K562 (cell line): ENCODE measurements at regions not wholly inside any gene's neighbourhood (a gene's known extent, or its start where the extent isn't known, plus 50 kb on each side); places are given as distances from the start of the nearest gene placed in this dataset.
A peak's percentile ranks its signal among the peaks of the same experiment; 100 is the strongest.

Experiments
- DMBX1 ChIP-seq: fragments of 250-450 bp; sonication (Bioruptor Pico); IDR thresholded peaks from 2 replicates; pipeline ENCODE4 v1.8.0; 2022; ENCODE audit warnings: inconsistent platforms, mild to moderate bottlenecking, moderate library complexity, borderline replicate concordance
- FOXA3 ChIP-seq, 2 experiments: fragments of 450-650 bp in 1 of 2; sonication (generic) in 1 of 2; formaldehyde crosslinking; IDR thresholded peaks in 1 of 2; conservative IDR thresholded peaks in 1 of 2; 2 replicates each; pipeline versions ENCODE4 v1.4.0 to v1.8.0; 2020 to 2022; ENCODE audit warnings: mild to moderate bottlenecking in 2 of 2, missing genetic modification reagents in 1 of 2
- ID3 ChIP-seq, 2 experiments: fragments of 250-450 bp in 1 of 2; fragments of 450-650 bp in 1 of 2; sonication (Bioruptor Pico) in 1 of 2; IDR thresholded peaks; 2 replicates each; pipeline versions ENCODE4 v1.6.1 to v1.8.0; 2016 to 2021; ENCODE audit warnings: mild to moderate bottlenecking in 2 of 2, moderate library complexity in 2 of 2, missing compliant biosample characterization in 1 of 2, missing genetic modification characterization in 1 of 2
- JUND ChIP-seq, 2 experiments: IDR thresholded peaks; 2 replicates in 1 of 2; 3 replicates in 1 of 2; pipeline ENCODE4 v1.6.1; 2011; ENCODE audit warnings: borderline replicate concordance in 2 of 2, low read depth in 2 of 2, low read length in 2 of 2, improper control_type of control experiment in 1 of 2, missing biosample characterization in 1 of 2, missing genetic modification characterization in 1 of 2, missing genetic modification reagents in 1 of 2
- REST ChIP-seq, 2 experiments: fragments of 450-650 bp; formaldehyde crosslinking in 1 of 2; IDR thresholded peaks; 2 replicates each; pipeline versions ENCODE4 v1.4.0 to v1.6.1; 2014 to 2020; ENCODE audit warnings: mild to moderate bottlenecking in 2 of 2, borderline replicate concordance in 1 of 2, low read depth in 1 of 2
- ZFP91 ChIP-seq: sonication (generic); formaldehyde crosslinking; IDR thresholded peaks from 2 replicates; pipeline ENCODE4 v1.8.0; 2022; ENCODE audit warnings: mild to moderate bottlenecking, missing genetic modification reagents
- ZNF175 ChIP-seq: fragments of 200-800 bp; sonication (Bioruptor generic); IDR thresholded peaks from 2 replicates; pipeline ENCODE4 v1.6.1; 2016; ENCODE audit warnings: low read depth, mild to moderate bottlenecking, missing genetic modification characterization, missing compliant biosample characterization

GRCh38 chr2:217108575-217109027 lies 248.7 kb upstream of the TNP1 start (continued):
- TF ChIP-seq ID3 (CRISPR knock-in tag; IDR thresholded peaks at IDR 0.05): no peak
- TF ChIP-seq ID3 (tag; IDR thresholded peaks at IDR 0.05): peak; percentile 53; the same call in 1 of the 2 replicates
- TF ChIP-seq JUND (IDR thresholded peaks at IDR 0.05; ENCODE audit: borderline replicate concordance, low read depth, low read length): peak; percentile 84
- TF ChIP-seq JUND (tag; IDR thresholded peaks at IDR 0.05; ENCODE audit: borderline replicate concordance, low read depth, low read length): peak; percentile 79; the same call in 2 of the 3 replicates
- peak; percentile 22; the same call in 1 of the 2 replicates for TF ChIP-seq REST (IDR thresholded peaks at IDR 0.05; ENCODE audit: borderline replicate concordance)
- no peak for TF ChIP-seq REST (CRISPR knock-in tag; IDR thresholded peaks at IDR 0.05; ENCODE audit: low read depth)
- peak; percentile 45 for TF ChIP-seq DMBX1 (CRISPR knock-in tag)
- no peak for TF ChIP-seq ZFP91 (CRISPR knock-in tag)
- 0 out of 2 replicates have a peak, but pooled peaks have one; percentile 25 for TF ChIP-seq ZNF175 (CRISPR knock-in tag)
- 0 out of 4 replicates have a peak, but pooled peaks of 1 of the 2 experiments have one; percentile 21 for TF ChIP-seq FOXA3 (CRISPR knock-in tag; conservative IDR thresholded peaks at IDR 0.05 in 1 of 2, IDR thresholded peaks at IDR 0.05 in 1 of 2)
